SK-N-SH (cell line): ENCODE measurements at regions not wholly inside any gene's neighbourhood (a gene's known extent, or its start where the extent isn't known, plus 50 kb on each side); places are given as distances from the start of the nearest gene placed in this dataset.

ENCODE experiments used
- CTCF ChIA-PET: fragments of 300-600, 350-600 bp; formaldehyde crosslinking; extraction: SDS; loops from one replicate; lab custom pipeline; 2021; lab: Yijun Ruan, JAX
- POLR2A ChIA-PET: fragments of 350-600 bp; sonication (Branson Sonifier 250); formaldehyde crosslinking; extraction: SDS; loops from one replicate; lab custom pipeline; 2020; ENCODE audit warnings: antibody characterized with exemption, inconsistent platforms; lab: Yijun Ruan, JAX
- DNase-seq: peaks from one replicate; pipeline ENCODE4 v3.0.0; 2012
- H2AFZ ChIP-seq: fragments of 200-600 bp; sonication (generic); 2 replicates; pipeline ENCODE4 v1.8.1; 2016; ENCODE audit warnings: antibody characterized with exemption, mild to moderate bottlenecking, low read depth
- H3F3A ChIP-seq: fragments of 200-600 bp; sonication (generic); replicated peaks from 2 replicates; pipeline ENCODE3; 2016; ENCODE audit warnings: antibody characterized with exemption, mild to moderate bottlenecking; ENCODE audit not compliant: insufficient read depth
- H3K27ac ChIP-seq, 2 experiments: fragments of 200-500 bp in 1 of 2; fragments of 200-600 bp in 1 of 2; sonication (Bioruptor generic) in 1 of 2; sonication (generic), shearing (Covaris generic) in 1 of 2; 2 replicates each; pipeline versions ENCODE4 v1.5.1 to v1.6.1; 2014 to 2016; ENCODE audit warnings: low read depth in 2 of 2, inconsistent platforms in 1 of 2, low read length in 1 of 2, mild to moderate bottlenecking in 1 of 2, mixed read lengths in 1 of 2
- H3K27me3 ChIP-seq: fragments of 200-600 bp; sonication (generic), shearing (Covaris generic); 2 replicates; pipeline ENCODE4 v1.6.1; 2016; ENCODE audit warnings: mixed run types; ENCODE audit not compliant: insufficient read depth
- H3K36me3 ChIP-seq, 2 experiments: fragments of 200-500 bp in 1 of 2; fragments of 200-600 bp in 1 of 2; sonication (Bioruptor generic) in 1 of 2; sonication (generic) in 1 of 2; replicated peaks in 1 of 2; 2 replicates each; pipeline versions ENCODE3 to v1.5.1; 2014 to 2016; ENCODE audit warnings: low read length in 1 of 2, mild to moderate bottlenecking in 1 of 2; ENCODE audit not compliant: insufficient read depth in 2 of 2, control insufficient read depth in 1 of 2
- H3K4me1 ChIP-seq, 2 experiments: fragments of 200-500 bp in 1 of 2; fragments of 200-600 bp in 1 of 2; sonication (Bioruptor generic) in 1 of 2; sonication (generic), shearing (Covaris generic) in 1 of 2; 2 replicates each; pipeline versions ENCODE4 v1.5.1 to v1.6.1; 2014 to 2016; ENCODE audit warnings: low read depth in 1 of 2, low read length in 1 of 2, mixed run types in 1 of 2; ENCODE audit not compliant: insufficient read depth in 2 of 2, control insufficient read depth in 1 of 2
- H3K4me2 ChIP-seq: fragments of 200-600 bp; sonication (generic), shearing (Covaris generic); 2 replicates; pipeline ENCODE4 v1.6.1; 2017; ENCODE audit warnings: mixed run types
- H3K4me3 ChIP-seq, 2 experiments: fragments of 200-500 bp in 1 of 2; fragments of 200-600 bp in 1 of 2; sonication (Bioruptor generic) in 1 of 2; sonication (generic), shearing (Covaris generic) in 1 of 2; 2 replicates each; pipeline versions ENCODE4 v1.5.1 to v1.8.1; 2014 to 2016; ENCODE audit warnings: low read depth in 2 of 2, inconsistent platforms in 1 of 2, low read length in 1 of 2, mild to moderate bottlenecking in 1 of 2, mixed read lengths in 1 of 2, moderate library complexity in 1 of 2
- H3K79me2 ChIP-seq: fragments of 200-600 bp; sonication (generic); 2 replicates; pipeline ENCODE4 v1.8.1; 2017; ENCODE audit warnings: mild to moderate bottlenecking; ENCODE audit not compliant: insufficient read depth
- H3K9ac ChIP-seq: fragments of 200-600 bp; sonication (generic); 2 replicates; pipeline ENCODE4 v1.6.1; 2017; ENCODE audit warnings: mixed run types
- H3K9me2 ChIP-seq: fragments of 200-600 bp; sonication (generic); 2 replicates; pipeline ENCODE4 v1.6.1; 2017; ENCODE audit warnings: mixed run types
- H3K9me3 ChIP-seq: fragments of 200-600 bp; sonication (generic); 2 replicates; pipeline ENCODE4 v1.6.1; 2017; ENCODE audit warnings: mixed run types, mild to moderate bottlenecking, moderate library complexity
- H4K20me1 ChIP-seq: fragments of 200-600 bp; sonication (generic); 2 replicates; pipeline ENCODE4 v1.6.1; 2017; ENCODE audit warnings: mild to moderate bottlenecking, mixed run types; ENCODE audit not compliant: insufficient read depth
- EP300 ChIP-seq, 2 experiments: IDR thresholded peaks; 2 replicates each; pipeline versions ENCODE4 v1.4.0 to v1.6.1; 2012; ENCODE audit warnings: borderline replicate concordance in 1 of 2, low read depth in 1 of 2, low read length in 1 of 2
- FOSL2 ChIP-seq: IDR thresholded peaks from 2 replicates; pipeline ENCODE4 v1.4.0; 2012; ENCODE audit warnings: low read depth, mild to moderate bottlenecking, moderate library complexity, borderline replicate concordance
- FOXM1 ChIP-seq: IDR thresholded peaks from 2 replicates; pipeline ENCODE4 v1.4.0; 2012; ENCODE audit warnings: low read depth, mild to moderate bottlenecking
- GATA2 ChIP-seq: sonication (generic); formaldehyde crosslinking; IDR thresholded peaks from 2 replicates; pipeline ENCODE4 v1.5.0; 2020; ENCODE audit warnings: mild to moderate bottlenecking, missing genetic modification reagents
- JUND ChIP-seq: IDR thresholded peaks from 2 replicates; pipeline ENCODE4 v1.4.0; 2012
- MXI1 ChIP-seq: IDR thresholded peaks from 2 replicates; pipeline ENCODE4 v1.6.1; 2012; ENCODE audit warnings: mild to moderate bottlenecking, low read depth, low read length, improper control_type of control experiment
- NRF1 ChIP-seq: IDR thresholded peaks from 2 replicates; pipeline ENCODE4 v1.6.1; 2012; ENCODE audit warnings: low read depth, mild to moderate bottlenecking, low read length
- RAD21 ChIP-seq: IDR thresholded peaks from 2 replicates; pipeline ENCODE4 v1.6.1; 2012; ENCODE audit warnings: mild to moderate bottlenecking, low read length
- RFX5 ChIP-seq: IDR thresholded peaks from 2 replicates; pipeline ENCODE4 v1.6.1; 2012; ENCODE audit warnings: mild to moderate bottlenecking, improper control_type of control experiment, low read length
- RXRA ChIP-seq: IDR thresholded peaks from 2 replicates; pipeline ENCODE4 v1.4.0; 2012; ENCODE audit warnings: low read depth, mild to moderate bottlenecking, borderline replicate concordance
- SIN3A ChIP-seq: IDR thresholded peaks from 2 replicates; pipeline ENCODE4 v1.6.1; 2012; ENCODE audit warnings: low read depth, mild to moderate bottlenecking, low read length, moderate library complexity, borderline replicate concordance
- TAF1 ChIP-seq: IDR thresholded peaks from 2 replicates; pipeline ENCODE4 v1.6.1; 2012; ENCODE audit warnings: low read depth, mild to moderate bottlenecking, low read length, moderate library complexity, borderline replicate concordance
- TCF12 ChIP-seq: IDR thresholded peaks from 2 replicates; pipeline ENCODE4 v1.4.0; 2012
- TEAD4 ChIP-seq: IDR thresholded peaks from 2 replicates; pipeline ENCODE4 v1.4.0; 2012; ENCODE audit warnings: mild to moderate bottlenecking, borderline replicate concordance; ENCODE audit not compliant: insufficient read depth
- YY1 ChIP-seq: IDR thresholded peaks from 2 replicates; pipeline ENCODE4 v1.4.0; 2012; ENCODE audit warnings: low read depth, mild to moderate bottlenecking
- WGBS: methylation state at CpG from one replicate; pipeline ENCODE4 v1.1.6; 2017; ENCODE audit warnings: low lambda C conversion rate; 5-methylcytosine and 5-hydroxymethylcytosine counted together
- TF ChIP-seq, protein P1 (sequence below): fragments of 150-350 bp; IDR thresholded peaks from 2 replicates; pipeline ENCODE4 v1.6.1; 2016; ENCODE audit warnings: mild to moderate bottlenecking, low read depth, low read length
- TF ChIP-seq, protein P2 (sequence below): IDR thresholded peaks from 2 replicates; pipeline ENCODE4 v1.6.1; 2012; ENCODE audit warnings: mild to moderate bottlenecking, low read depth, low read length, moderate library complexity
- TF ChIP-seq, protein P3 (sequence below): IDR thresholded peaks from 2 replicates; pipeline ENCODE4 v1.4.0; 2012; ENCODE audit warnings: low read depth
- TF ChIP-seq, protein P4 (sequence below): IDR thresholded peaks from 2 replicates; pipeline ENCODE4 v1.4.0; 2012; ENCODE audit warnings: low read depth, borderline replicate concordance
- TF ChIP-seq, protein P5 (sequence below): fragments of 200-600 bp; sonication (generic); IDR thresholded peaks from 2 replicates; pipeline ENCODE4 v1.6.1; 2017; ENCODE audit warnings: antibody characterized with exemption, mild to moderate bottlenecking, moderate library complexity
- TF ChIP-seq, protein P6 (sequence below): fragments of 150-350 bp; IDR thresholded peaks from 2 replicates; pipeline ENCODE4 v1.6.1; 2017; ENCODE audit warnings: antibody characterized with exemption, low read length, low read depth, borderline replicate concordance

DNA sequence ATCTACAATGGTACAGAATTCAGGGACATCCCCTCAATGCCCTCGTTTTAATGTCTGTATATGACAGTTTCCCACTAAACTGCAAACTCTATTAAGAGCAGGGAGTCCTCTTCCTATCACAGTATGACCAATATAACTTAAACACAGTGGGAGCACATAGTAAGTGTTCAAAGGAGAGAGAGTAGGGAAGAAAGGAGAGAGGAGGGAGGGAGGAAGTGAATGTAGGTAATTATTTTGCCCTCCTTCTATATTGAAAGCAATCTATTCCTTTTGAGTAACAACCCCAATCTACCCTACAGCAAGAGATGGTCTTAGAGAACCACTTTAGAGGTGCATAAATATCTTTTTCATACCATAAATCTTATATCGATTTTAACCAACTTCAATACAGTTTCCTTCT, 121.4 kb downstream of the MRPL39 start:
- peaks cover 22% of the 10 kb centered on the region; the same call in 1 of the 2 replicates for H3K9me3 ChIP-seq
- H3K9ac ChIP-seq: no peak overlapping the region
- no peak overlapping the region for H3K27ac ChIP-seq
- 5% methylated on average over 2 of the region's 2 CpGs for WGBS
- H3K9me2 ChIP-seq: no peaks in the 10 kb centered on the region
- no peaks in the 10 kb centered on the region for H3K36me3 ChIP-seq
- CTCF ChIA-PET: no interaction called here
- H2AFZ ChIP-seq: no peak overlapping the region
- H3K4me1 ChIP-seq: peaks cover 0 to 1% of the 10 kb centered on the region in 2 experiments; a peak in 1 of 4 replicates
- no peaks in the 10 kb centered on the region for H3F3A ChIP-seq
- H3K27me3 ChIP-seq: no peaks in the 10 kb centered on the region
- no peak overlapping the region for H3K4me3 ChIP-seq
- no peaks in the 10 kb centered on the region for H4K20me1 ChIP-seq
- POLR2A ChIA-PET: no interaction called here
- no peak for TF ChIP-seq FOXM1
- TF ChIP-seq, protein P1, sequence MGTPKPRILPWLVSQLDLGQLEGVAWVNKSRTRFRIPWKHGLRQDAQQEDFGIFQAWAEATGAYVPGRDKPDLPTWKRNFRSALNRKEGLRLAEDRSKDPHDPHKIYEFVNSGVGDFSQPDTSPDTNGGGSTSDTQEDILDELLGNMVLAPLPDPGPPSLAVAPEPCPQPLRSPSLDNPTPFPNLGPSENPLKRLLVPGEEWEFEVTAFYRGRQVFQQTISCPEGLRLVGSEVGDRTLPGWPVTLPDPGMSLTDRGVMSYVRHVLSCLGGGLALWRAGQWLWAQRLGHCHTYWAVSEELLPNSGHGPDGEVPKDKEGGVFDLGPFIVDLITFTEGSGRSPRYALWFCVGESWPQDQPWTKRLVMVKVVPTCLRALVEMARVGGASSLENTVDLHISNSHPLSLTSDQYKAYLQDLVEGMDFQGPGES: no peak
- TF ChIP-seq, protein P2, sequence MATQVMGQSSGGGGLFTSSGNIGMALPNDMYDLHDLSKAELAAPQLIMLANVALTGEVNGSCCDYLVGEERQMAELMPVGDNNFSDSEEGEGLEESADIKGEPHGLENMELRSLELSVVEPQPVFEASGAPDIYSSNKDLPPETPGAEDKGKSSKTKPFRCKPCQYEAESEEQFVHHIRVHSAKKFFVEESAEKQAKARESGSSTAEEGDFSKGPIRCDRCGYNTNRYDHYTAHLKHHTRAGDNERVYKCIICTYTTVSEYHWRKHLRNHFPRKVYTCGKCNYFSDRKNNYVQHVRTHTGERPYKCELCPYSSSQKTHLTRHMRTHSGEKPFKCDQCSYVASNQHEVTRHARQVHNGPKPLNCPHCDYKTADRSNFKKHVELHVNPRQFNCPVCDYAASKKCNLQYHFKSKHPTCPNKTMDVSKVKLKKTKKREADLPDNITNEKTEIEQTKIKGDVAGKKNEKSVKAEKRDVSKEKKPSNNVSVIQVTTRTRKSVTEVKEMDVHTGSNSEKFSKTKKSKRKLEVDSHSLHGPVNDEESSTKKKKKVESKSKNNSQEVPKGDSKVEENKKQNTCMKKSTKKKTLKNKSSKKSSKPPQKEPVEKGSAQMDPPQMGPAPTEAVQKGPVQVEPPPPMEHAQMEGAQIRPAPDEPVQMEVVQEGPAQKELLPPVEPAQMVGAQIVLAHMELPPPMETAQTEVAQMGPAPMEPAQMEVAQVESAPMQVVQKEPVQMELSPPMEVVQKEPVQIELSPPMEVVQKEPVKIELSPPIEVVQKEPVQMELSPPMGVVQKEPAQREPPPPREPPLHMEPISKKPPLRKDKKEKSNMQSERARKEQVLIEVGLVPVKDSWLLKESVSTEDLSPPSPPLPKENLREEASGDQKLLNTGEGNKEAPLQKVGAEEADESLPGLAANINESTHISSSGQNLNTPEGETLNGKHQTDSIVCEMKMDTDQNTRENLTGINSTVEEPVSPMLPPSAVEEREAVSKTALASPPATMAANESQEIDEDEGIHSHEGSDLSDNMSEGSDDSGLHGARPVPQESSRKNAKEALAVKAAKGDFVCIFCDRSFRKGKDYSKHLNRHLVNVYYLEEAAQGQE: no peak
- TF ChIP-seq TAF1: no peak
- no peak for TF ChIP-seq TCF12
- TF ChIP-seq YY1: no peak
- TF ChIP-seq RXRA: no peak
- no peak overlapping the region for H3K4me2 ChIP-seq
- no peaks in the 10 kb centered on the region for H3K79me2 ChIP-seq
- DNase-seq: no peak

DNA sequence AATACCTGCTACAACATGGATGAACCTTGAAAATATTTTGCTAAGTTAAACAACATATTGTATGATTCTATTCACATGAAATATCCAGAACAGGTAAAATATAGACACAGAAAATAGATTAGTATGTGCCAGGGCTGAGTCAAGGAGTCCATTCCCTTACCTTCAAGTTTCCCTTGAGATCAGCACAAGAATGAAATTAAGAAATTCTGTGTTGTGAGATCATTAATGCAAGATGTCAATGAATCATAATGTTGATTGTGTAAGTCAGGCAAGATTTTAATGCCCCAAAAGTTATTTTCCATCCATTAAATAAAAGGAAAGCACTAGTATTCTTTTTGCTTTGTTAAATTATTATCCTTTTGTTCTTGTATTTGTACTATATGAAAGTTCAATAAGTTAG, 139.4 kb downstream of the MRPL39 start:
- CTCF ChIA-PET: no interaction called here
- Histone ChIP-seq H3K79me2 (no peaks in the 10 kb centered on the region), H2AFZ (no peak overlapping the region), H3K4me3 (no peak overlapping the region), H3K4me1 (no peaks in the 10 kb centered on the region), H3F3A (no peaks in the 10 kb centered on the region), H3K36me3 (no peaks in the 10 kb centered on the region), H3K9me3 (no peaks in the 10 kb centered on the region), H3K9ac (no peak overlapping the region), H3K27me3 (no peaks in the 10 kb centered on the region), H3K9me2 (no peaks in the 10 kb centered on the region), H3K27ac (no peak overlapping the region), H3K4me2 (no peak overlapping the region), H4K20me1 (no peaks in the 10 kb centered on the region)
- no peak for DNase-seq
- POLR2A ChIA-PET: no interaction called here
- no peak for TF ChIP-seq MXI1
- TF ChIP-seq SIN3A: no peak
- no peak for TF ChIP-seq RAD21
- TF ChIP-seq EP300 (IDR thresholded peaks at IDR 0.05; ENCODE audit: borderline replicate concordance in 1 of 2, low read depth in 1 of 2, low read length in 1 of 2): no peak
- TF ChIP-seq GATA2 (CRISPR knock-in tag): no peak
- no peak for TF ChIP-seq FOSL2
- TF ChIP-seq, protein P3, sequence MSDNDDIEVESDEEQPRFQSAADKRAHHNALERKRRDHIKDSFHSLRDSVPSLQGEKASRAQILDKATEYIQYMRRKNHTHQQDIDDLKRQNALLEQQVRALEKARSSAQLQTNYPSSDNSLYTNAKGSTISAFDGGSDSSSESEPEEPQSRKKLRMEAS: no peak
- no peak for TF ChIP-seq NRF1
- TF ChIP-seq JUND: no peak
- TF ChIP-seq, protein P4, sequence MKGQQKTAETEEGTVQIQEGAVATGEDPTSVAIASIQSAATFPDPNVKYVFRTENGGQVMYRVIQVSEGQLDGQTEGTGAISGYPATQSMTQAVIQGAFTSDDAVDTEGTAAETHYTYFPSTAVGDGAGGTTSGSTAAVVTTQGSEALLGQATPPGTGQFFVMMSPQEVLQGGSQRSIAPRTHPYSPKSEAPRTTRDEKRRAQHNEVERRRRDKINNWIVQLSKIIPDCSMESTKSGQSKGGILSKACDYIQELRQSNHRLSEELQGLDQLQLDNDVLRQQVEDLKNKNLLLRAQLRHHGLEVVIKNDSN: no peak
- TF ChIP-seq TEAD4: no peak
- TF ChIP-seq TAF1: no peak
- TF ChIP-seq, protein P5, sequence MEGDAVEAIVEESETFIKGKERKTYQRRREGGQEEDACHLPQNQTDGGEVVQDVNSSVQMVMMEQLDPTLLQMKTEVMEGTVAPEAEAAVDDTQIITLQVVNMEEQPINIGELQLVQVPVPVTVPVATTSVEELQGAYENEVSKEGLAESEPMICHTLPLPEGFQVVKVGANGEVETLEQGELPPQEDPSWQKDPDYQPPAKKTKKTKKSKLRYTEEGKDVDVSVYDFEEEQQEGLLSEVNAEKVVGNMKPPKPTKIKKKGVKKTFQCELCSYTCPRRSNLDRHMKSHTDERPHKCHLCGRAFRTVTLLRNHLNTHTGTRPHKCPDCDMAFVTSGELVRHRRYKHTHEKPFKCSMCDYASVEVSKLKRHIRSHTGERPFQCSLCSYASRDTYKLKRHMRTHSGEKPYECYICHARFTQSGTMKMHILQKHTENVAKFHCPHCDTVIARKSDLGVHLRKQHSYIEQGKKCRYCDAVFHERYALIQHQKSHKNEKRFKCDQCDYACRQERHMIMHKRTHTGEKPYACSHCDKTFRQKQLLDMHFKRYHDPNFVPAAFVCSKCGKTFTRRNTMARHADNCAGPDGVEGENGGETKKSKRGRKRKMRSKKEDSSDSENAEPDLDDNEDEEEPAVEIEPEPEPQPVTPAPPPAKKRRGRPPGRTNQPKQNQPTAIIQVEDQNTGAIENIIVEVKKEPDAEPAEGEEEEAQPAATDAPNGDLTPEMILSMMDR: no peak
- TF ChIP-seq TCF12: no peak
- no peak for TF ChIP-seq FOXM1
- no peak for TF ChIP-seq RFX5
- TF ChIP-seq, protein P6, sequence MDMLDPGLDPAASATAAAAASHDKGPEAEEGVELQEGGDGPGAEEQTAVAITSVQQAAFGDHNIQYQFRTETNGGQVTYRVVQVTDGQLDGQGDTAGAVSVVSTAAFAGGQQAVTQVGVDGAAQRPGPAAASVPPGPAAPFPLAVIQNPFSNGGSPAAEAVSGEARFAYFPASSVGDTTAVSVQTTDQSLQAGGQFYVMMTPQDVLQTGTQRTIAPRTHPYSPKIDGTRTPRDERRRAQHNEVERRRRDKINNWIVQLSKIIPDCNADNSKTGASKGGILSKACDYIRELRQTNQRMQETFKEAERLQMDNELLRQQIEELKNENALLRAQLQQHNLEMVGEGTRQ: no peak
